GM12873 (cell line): ENCODE measurements at regions not wholly inside any gene's neighbourhood (a gene's known extent, or its start where the extent isn't known, plus 50 kb on each side); places are given as distances from the start of the nearest gene placed in this dataset.

Experiments used
- CTCF ChIP-seq: IDR thresholded peaks from 2 replicates; pipeline ENCODE4 v1.5.1; 2012; ENCODE audit warnings: low read depth, mild to moderate bottlenecking, moderate library complexity, low read length, control low read depth; ENCODE audit not compliant: insufficient read depth; ENCODE audit errors: missing control alignments

GRCh38 chr17:12257176-12257575 lies 236.5 kb downstream of the MAP2K4 start:
- TF ChIP-seq CTCF = no peak

- no peak for TF ChIP-seq CTCF
Measured at GRCh38 chr17:12261354-12261753, 240.7 kb downstream of the MAP2K4 start.

- TF ChIP-seq CTCF = no peak
Measured at GRCh38 chr17:12269751-12270150, 249.1 kb downstream of the MAP2K4 start.

GRCh38 chr17:12277827-12278226 lies 257.1 kb downstream of the MAP2K4 start:
- TF ChIP-seq CTCF = no peak

- TF ChIP-seq CTCF = no peak
Measured at GRCh38 chr17:12282056-12282455, 261.4 kb downstream of the MAP2K4 start.

GRCh38 chr17:12287953-12288352 lies 267.3 kb downstream of the MAP2K4 start:
- TF ChIP-seq CTCF = no peak

- no peak for TF ChIP-seq CTCF
Measured at GRCh38 chr17:12290207-12290606, 269.5 kb downstream of the MAP2K4 start.
